ENCODE measurements at regions not wholly inside any gene's neighbourhood (a gene's known extent, or its start where the extent isn't known, plus 50 kb on each side); places are given as distances from the start of the nearest gene placed in this dataset.

DNA sequence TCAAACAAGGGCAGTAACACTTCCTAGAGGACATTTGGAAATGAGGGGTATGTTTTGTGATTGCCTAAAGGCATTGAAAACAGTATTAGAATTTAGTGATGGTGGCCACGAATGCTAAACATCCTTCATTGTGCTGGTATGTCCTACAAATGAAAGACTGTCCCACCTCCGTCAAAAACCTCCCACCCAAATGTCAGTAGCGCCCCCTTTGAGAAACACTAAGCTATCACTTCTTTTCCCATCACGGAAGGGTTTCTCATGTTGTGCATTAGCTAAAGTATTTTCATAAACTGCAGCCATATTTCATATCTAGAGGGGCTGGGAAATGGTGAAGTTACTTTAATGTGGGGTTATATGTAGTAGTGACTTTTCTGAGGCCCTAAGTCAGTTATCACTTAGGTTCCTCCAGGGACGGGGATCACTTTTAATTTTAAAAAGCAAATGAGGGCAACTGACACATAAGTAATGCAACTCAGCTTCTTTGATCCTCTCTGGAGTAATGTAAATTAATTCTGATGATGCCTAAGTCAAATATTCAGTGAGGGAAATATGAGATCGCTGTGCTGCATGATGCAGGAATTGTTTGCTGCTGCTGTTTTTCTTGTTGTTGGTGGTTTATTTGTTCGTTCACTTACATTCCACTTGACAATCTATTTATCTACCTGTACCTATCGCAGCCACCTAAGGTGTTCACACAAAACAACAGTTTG lies 1403.4 kb upstream of the TENM4 start:
- no peaks in the 10 kb centered on the region for H3K9me3 ChIP-seq (ENCODE audit: control insufficient read depth in 1 of 2, low read length in 2 of 2)

DNA sequence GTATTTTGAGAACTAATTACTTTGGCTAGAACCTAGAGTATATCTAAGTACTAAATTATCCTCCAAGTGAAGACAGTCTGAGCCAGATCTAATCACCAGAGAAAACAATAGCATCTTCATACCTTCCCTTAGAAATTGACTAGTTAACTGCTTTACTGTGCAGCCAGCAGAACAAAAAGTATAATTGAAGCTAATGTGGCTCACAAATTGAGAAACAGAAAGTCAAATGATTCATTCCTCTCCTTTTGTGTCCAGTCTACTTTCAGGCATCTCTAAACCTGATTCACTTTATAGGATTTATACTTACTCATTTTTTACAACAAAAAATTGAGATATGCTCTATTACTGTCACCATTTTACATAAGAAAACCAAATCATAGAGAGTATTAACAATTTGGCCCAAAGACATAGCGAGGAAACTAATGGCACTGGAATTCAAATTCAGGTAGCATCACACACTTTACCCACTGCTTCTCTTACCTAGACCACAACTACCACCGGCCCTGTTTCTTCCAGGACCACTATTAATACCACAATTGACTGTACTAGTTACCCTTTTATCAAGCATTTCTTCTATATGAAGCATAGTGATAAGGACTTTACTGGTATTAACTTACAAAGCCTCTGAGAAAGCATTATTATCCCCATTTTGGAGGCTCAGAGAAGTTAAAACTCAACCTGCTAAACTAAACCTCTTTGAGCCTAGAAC lies 1402.6 kb upstream of the TENM4 start:
- Histone ChIP-seq H3K4me1 (ENCODE audit: control insufficient read depth in 1 of 2, insufficient read depth in 2 of 2, low read length in 2 of 2) (no peaks in the 10 kb centered on the region), H3K27ac (ENCODE audit: low read length) (no peak overlapping the region), H3K27me3 (ENCODE audit: low read depth, low read length) (no peaks in the 10 kb centered on the region), H3K9me3 (ENCODE audit: control insufficient read depth in 1 of 2, low read length in 2 of 2) (no peaks in the 10 kb centered on the region), H3K36me3 (ENCODE audit: control insufficient read depth in 1 of 2, insufficient read depth in 2 of 2, low read length in 2 of 2) (no peaks in the 10 kb centered on the region), H3K4me3 (ENCODE audit: low read depth in 1 of 2, low read length in 2 of 2) (no peak overlapping the region)

More for the DNA sequence above, 1403.4 kb upstream of the TENM4 start:
- no peaks in the 10 kb centered on the region for H3K36me3 ChIP-seq (ENCODE audit: control insufficient read depth in 1 of 2, insufficient read depth in 2 of 2, low read length in 2 of 2)
- no peaks in the 10 kb centered on the region for H3K4me1 ChIP-seq (ENCODE audit: control insufficient read depth in 1 of 2, insufficient read depth in 2 of 2, low read length in 2 of 2)
- no peak overlapping the region for H3K27ac ChIP-seq (ENCODE audit: low read length)
- H3K4me3 ChIP-seq (ENCODE audit: low read depth in 1 of 2, low read length in 2 of 2) = no peak overlapping the region
- H3K27me3 ChIP-seq (ENCODE audit: low read depth, low read length) = no peaks in the 10 kb centered on the region

DNA sequence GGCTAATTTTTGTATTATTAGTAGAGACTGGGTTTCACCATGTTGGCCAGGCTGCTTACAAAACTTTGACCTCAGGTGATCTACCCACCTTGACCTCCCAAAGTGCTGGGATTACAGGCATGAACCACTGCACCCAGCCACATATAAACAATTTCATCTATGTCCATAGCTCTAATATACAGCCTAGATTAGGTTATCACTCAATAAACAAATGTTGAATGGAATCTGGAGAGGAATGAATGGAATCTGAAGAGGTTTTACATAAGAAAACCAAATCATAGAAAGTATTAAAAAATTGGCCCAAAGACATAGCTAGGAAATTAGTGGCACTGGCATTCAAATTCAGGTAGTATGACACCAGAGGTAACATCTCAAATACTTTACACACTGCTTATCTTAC lies 1401.4 kb upstream of the TENM4 start:
- H3K27ac ChIP-seq (ENCODE audit: low read length) = no peak overlapping the region
- H3K36me3 ChIP-seq (ENCODE audit: control insufficient read depth in 1 of 2, insufficient read depth in 2 of 2, low read length in 2 of 2) = no peaks in the 10 kb centered on the region
- no peaks in the 10 kb centered on the region for H3K9me3 ChIP-seq (ENCODE audit: control insufficient read depth in 1 of 2, low read length in 2 of 2)
- no peaks in the 10 kb centered on the region for H3K4me1 ChIP-seq (ENCODE audit: control insufficient read depth in 1 of 2, insufficient read depth in 2 of 2, low read length in 2 of 2)
- H3K27me3 ChIP-seq (ENCODE audit: low read depth, low read length) = no peaks in the 10 kb centered on the region
- no peak overlapping the region for H3K4me3 ChIP-seq (ENCODE audit: low read depth in 1 of 2, low read length in 2 of 2)

DNA sequence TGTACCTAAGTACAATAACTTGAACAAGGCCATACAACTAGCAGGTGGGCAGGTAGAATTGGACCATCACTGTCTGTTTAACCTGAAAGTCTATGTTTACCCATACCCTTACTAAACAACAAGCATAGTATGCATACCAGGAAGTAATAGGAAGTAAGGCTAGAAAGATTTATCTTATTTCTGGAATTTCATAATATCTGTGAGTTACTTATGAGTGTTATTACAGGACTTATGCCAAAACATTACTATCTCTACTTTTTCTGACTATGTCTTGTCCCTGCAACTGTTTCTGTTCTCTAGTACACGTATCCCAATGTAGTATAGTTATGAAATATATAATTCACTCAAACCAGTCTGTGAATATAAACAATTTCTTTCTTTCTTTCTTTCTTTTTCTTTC lies 1400.8 kb upstream of the TENM4 start:
- Histone ChIP-seq H3K4me3 (ENCODE audit: low read depth in 1 of 2, low read length in 2 of 2) (no peak overlapping the region), H3K27me3 (ENCODE audit: low read depth, low read length) (no peaks in the 10 kb centered on the region), H3K27ac (ENCODE audit: low read length) (no peak overlapping the region), H3K4me1 (ENCODE audit: control insufficient read depth in 1 of 2, insufficient read depth in 2 of 2, low read length in 2 of 2) (no peaks in the 10 kb centered on the region), H3K9me3 (ENCODE audit: control insufficient read depth in 1 of 2, low read length in 2 of 2) (no peaks in the 10 kb centered on the region), H3K36me3 (ENCODE audit: control insufficient read depth in 1 of 2, insufficient read depth in 2 of 2, low read length in 2 of 2) (no peaks in the 10 kb centered on the region)

DNA sequence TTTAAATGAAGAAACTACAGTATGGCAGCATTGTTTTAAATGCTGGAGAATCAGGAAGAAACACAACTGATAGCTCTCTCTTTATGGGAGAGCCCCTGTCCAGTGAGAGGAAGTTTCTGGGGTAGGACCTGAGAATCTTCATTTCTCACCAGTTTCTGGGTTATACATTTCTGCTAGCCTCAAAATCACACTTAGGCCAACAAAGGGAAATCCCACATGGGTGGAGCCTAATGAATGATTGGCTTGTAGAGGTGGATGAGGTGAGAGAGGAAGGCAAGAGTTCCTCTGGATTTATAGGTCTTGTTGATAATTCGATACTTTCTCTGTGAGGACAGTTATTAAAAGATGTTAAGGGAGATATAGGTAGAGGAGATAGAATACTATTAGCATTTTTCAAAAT lies 1397.3 kb upstream of the TENM4 start:
- H3K27ac ChIP-seq (ENCODE audit: low read length) = no peak overlapping the region
- no peak overlapping the region for H3K4me3 ChIP-seq (ENCODE audit: low read depth in 1 of 2, low read length in 2 of 2)
- no peaks in the 10 kb centered on the region for H3K9me3 ChIP-seq (ENCODE audit: control insufficient read depth in 1 of 2, low read length in 2 of 2)
- no peaks in the 10 kb centered on the region for H3K4me1 ChIP-seq (ENCODE audit: control insufficient read depth in 1 of 2, insufficient read depth in 2 of 2, low read length in 2 of 2)
- H3K27me3 ChIP-seq (ENCODE audit: low read depth, low read length) = no peaks in the 10 kb centered on the region
- no peaks in the 10 kb centered on the region for H3K36me3 ChIP-seq (ENCODE audit: control insufficient read depth in 1 of 2, insufficient read depth in 2 of 2, low read length in 2 of 2)

DNA sequence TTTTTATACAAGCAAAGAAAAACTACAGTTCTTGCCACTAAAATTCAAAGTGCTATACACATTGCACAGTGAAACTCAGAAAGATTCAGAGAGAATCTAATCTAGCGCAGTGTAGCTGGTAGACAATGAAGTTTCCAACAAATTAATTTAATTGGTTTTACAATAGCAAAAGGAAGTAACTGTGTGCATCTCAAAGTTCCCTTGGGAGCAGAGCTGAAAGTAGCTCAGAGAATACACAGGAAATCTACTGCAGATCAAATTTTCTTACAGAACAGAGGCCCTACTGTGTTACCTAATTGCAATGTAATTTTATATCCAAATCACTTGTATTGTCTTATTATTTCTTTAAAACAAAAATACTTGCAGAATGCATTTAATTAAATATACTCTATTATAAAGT lies 1396.2 kb upstream of the TENM4 start:
- H3K27ac ChIP-seq (ENCODE audit: low read length) = no peak overlapping the region
- no peaks in the 10 kb centered on the region for H3K36me3 ChIP-seq (ENCODE audit: control insufficient read depth in 1 of 2, insufficient read depth in 2 of 2, low read length in 2 of 2)
- H3K27me3 ChIP-seq (ENCODE audit: low read depth, low read length) = no peaks in the 10 kb centered on the region
- H3K9me3 ChIP-seq (ENCODE audit: control insufficient read depth in 1 of 2, low read length in 2 of 2) = no peaks in the 10 kb centered on the region
- H3K4me1 ChIP-seq (ENCODE audit: control insufficient read depth in 1 of 2, insufficient read depth in 2 of 2, low read length in 2 of 2) = no peaks in the 10 kb centered on the region
- no peak overlapping the region for H3K4me3 ChIP-seq (ENCODE audit: low read depth in 1 of 2, low read length in 2 of 2)

DNA sequence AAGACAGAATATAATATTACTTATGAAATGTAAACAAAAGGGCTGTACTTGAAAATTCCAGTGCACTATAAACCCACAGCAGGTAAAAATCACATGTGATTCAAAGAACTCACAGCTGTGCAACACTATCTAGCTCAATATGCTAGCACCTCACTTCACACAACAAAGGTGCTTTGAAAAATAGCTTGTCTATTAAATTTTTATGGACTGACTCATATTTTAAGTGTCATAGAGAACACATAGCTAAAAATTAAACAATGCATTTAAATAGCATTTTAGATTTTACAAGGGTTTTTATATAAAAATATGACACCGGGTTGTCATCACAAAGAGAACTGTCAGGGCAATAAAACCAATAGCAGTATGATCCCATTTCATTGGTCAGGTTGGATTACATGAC lies 1390.5 kb upstream of the TENM4 start:
- no peak overlapping the region for H3K27ac ChIP-seq (ENCODE audit: low read length)
- H3K27me3 ChIP-seq (ENCODE audit: low read depth, low read length) = no peaks in the 10 kb centered on the region
- H3K36me3 ChIP-seq (ENCODE audit: control insufficient read depth in 1 of 2, insufficient read depth in 2 of 2, low read length in 2 of 2) = no peaks in the 10 kb centered on the region
- no peak overlapping the region for H3K4me3 ChIP-seq (ENCODE audit: low read depth in 1 of 2, low read length in 2 of 2)
- H3K9me3 ChIP-seq (ENCODE audit: control insufficient read depth in 1 of 2, low read length in 2 of 2) = no peaks in the 10 kb centered on the region
- no peaks in the 10 kb centered on the region for H3K4me1 ChIP-seq (ENCODE audit: control insufficient read depth in 1 of 2, insufficient read depth in 2 of 2, low read length in 2 of 2)

DNA sequence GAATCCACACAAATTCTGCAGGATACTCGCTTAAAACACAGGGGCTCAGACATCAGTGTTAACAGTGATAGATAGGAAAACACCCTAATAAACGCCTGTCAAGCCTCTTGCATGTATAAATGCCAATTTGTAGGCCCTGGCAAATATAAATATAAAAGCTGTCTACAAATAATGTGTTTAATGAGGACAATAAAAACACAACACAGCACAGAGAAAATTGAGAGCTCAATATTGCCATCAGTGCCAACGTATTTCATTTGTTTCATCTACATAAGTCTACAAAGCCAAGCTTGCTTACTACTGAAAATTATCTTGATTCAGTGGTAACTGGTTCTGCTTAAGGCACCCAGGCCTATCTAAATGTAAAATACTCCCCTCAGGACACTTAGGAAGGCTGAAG lies 1387.0 kb upstream of the TENM4 start:
- no peaks in the 10 kb centered on the region for H3K4me1 ChIP-seq (ENCODE audit: control insufficient read depth in 1 of 2, insufficient read depth in 2 of 2, low read length in 2 of 2)
- no peaks in the 10 kb centered on the region for H3K27me3 ChIP-seq (ENCODE audit: low read depth, low read length)
- H3K36me3 ChIP-seq (ENCODE audit: control insufficient read depth in 1 of 2, insufficient read depth in 2 of 2, low read length in 2 of 2) = no peaks in the 10 kb centered on the region
- no peaks in the 10 kb centered on the region for H3K9me3 ChIP-seq (ENCODE audit: control insufficient read depth in 1 of 2, low read length in 2 of 2)
- H3K4me3 ChIP-seq (ENCODE audit: low read depth in 1 of 2, low read length in 2 of 2) = no peak overlapping the region
- no peak overlapping the region for H3K27ac ChIP-seq (ENCODE audit: low read length)

DNA sequence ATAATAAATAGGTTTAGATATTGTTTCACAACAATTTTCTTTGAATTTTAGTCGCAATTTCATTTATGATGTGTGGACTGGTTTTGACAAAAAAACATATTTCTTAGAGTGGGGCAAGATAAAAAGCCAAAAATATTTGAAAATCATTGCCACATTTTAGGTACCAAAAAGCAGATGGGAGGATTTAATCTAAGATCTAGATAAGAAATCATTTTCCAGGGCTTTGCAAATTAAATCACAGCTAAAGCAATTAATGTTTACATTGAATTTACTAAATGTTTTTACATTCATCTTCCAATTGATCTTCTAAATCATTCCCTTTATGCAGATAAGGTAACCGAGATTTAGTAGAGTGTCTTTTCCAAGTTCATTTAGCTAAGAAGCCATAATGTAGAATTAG lies 1386.0 kb upstream of the TENM4 start:
- Histone ChIP-seq H3K4me3 (ENCODE audit: low read depth in 1 of 2, low read length in 2 of 2) (no peak overlapping the region), H3K9me3 (ENCODE audit: control insufficient read depth in 1 of 2, low read length in 2 of 2) (no peaks in the 10 kb centered on the region), H3K27ac (ENCODE audit: low read length) (no peak overlapping the region), H3K4me1 (ENCODE audit: control insufficient read depth in 1 of 2, insufficient read depth in 2 of 2, low read length in 2 of 2) (no peaks in the 10 kb centered on the region), H3K36me3 (ENCODE audit: control insufficient read depth in 1 of 2, insufficient read depth in 2 of 2, low read length in 2 of 2) (no peaks in the 10 kb centered on the region), H3K27me3 (ENCODE audit: low read depth, low read length) (no peaks in the 10 kb centered on the region)

DNA sequence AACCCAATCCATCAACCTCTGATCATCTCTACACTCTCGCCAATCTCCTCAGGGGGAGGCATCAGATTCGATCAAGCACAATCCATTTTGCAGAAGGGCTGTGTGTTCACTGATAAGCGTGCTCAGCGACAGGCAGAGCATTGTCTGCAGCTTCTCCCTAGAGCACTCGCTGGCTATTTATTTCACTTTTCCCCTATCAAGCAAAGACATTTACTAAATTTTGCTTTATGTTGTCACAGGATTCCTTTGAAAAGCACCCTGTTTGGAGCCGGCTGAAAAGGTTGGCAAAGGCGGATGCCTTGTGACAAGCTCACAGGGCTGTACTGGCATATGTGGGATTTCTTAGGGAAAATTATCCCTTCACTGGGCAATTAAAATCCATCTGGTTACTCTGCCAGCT lies 1381.5 kb upstream of the TENM4 start:
- H3K4me1 ChIP-seq (ENCODE audit: control insufficient read depth in 1 of 2, insufficient read depth in 2 of 2, low read length in 2 of 2) = no peaks in the 10 kb centered on the region
- H3K4me3 ChIP-seq (ENCODE audit: low read depth in 1 of 2, low read length in 2 of 2) = no peak overlapping the region
- H3K27ac ChIP-seq (ENCODE audit: low read length) = no peak overlapping the region
- no peaks in the 10 kb centered on the region for H3K9me3 ChIP-seq (ENCODE audit: control insufficient read depth in 1 of 2, low read length in 2 of 2)
- no peaks in the 10 kb centered on the region for H3K27me3 ChIP-seq (ENCODE audit: low read depth, low read length)
- no peaks in the 10 kb centered on the region for H3K36me3 ChIP-seq (ENCODE audit: control insufficient read depth in 1 of 2, insufficient read depth in 2 of 2, low read length in 2 of 2)

DNA sequence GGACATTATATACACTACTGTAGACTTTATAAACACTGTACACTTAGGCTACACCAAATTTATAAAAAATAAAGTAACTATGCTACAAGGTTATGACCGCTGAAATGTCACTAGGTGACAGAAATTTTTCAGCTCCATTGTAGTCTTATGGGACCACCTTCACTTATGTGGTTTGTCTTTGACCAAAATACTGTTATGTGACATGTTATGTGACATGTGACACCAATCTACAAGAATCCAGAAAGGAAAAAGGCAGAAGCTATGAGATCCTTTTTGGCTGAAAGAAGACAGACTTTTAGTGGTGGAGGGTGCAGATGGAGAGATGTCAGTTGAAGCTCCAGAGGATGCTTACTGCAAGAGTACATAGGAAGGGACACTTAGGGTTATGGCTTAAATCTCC lies 1378.4 kb upstream of the TENM4 start:
- no peaks in the 10 kb centered on the region for H3K9me3 ChIP-seq (ENCODE audit: control insufficient read depth in 1 of 2, low read length in 2 of 2)
- no peaks in the 10 kb centered on the region for H3K4me1 ChIP-seq (ENCODE audit: control insufficient read depth in 1 of 2, insufficient read depth in 2 of 2, low read length in 2 of 2)
- no peaks in the 10 kb centered on the region for H3K27me3 ChIP-seq (ENCODE audit: low read depth, low read length)
- H3K4me3 ChIP-seq (ENCODE audit: low read depth in 1 of 2, low read length in 2 of 2) = no peak overlapping the region
- H3K36me3 ChIP-seq (ENCODE audit: control insufficient read depth in 1 of 2, insufficient read depth in 2 of 2, low read length in 2 of 2) = no peaks in the 10 kb centered on the region
- H3K27ac ChIP-seq (ENCODE audit: low read length) = no peak overlapping the region

DNA sequence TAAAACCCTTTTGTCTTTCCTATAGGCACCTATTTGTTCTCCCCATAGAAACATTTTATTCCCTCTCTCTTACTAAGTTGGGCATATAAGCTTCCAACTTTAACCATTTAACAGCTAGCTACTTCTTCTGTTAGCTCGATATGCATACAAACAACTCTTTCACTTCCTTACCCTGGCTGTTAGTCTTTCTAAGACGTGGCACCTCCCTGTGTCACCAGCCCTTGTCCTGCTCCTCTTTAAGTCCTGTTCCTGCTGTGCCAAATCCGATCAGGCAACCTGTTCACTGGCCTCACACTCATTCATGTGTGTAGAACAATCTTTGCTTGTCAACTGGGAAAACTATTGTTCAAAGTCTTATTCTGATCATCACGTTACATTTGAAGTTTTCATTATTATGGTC lies 1376.1 kb upstream of the TENM4 start:
- Histone ChIP-seq H3K9me3 (ENCODE audit: control insufficient read depth in 1 of 2, low read length in 2 of 2) (no peaks in the 10 kb centered on the region), H3K4me1 (ENCODE audit: control insufficient read depth in 1 of 2, insufficient read depth in 2 of 2, low read length in 2 of 2) (no peaks in the 10 kb centered on the region), H3K36me3 (ENCODE audit: control insufficient read depth in 1 of 2, insufficient read depth in 2 of 2, low read length in 2 of 2) (no peaks in the 10 kb centered on the region), H3K27ac (ENCODE audit: low read length) (no peak overlapping the region), H3K4me3 (ENCODE audit: low read depth in 1 of 2, low read length in 2 of 2) (no peak overlapping the region), H3K27me3 (ENCODE audit: low read depth, low read length) (no peaks in the 10 kb centered on the region)

Data from muscle layer of duodenum (tissue), 2 donors.